ENCODE measurements at regions not wholly inside any gene's neighbourhood (a gene's known extent, or its start where the extent isn't known, plus 50 kb on each side); places are given as distances from the start of the nearest gene placed in this dataset.

DNA sequence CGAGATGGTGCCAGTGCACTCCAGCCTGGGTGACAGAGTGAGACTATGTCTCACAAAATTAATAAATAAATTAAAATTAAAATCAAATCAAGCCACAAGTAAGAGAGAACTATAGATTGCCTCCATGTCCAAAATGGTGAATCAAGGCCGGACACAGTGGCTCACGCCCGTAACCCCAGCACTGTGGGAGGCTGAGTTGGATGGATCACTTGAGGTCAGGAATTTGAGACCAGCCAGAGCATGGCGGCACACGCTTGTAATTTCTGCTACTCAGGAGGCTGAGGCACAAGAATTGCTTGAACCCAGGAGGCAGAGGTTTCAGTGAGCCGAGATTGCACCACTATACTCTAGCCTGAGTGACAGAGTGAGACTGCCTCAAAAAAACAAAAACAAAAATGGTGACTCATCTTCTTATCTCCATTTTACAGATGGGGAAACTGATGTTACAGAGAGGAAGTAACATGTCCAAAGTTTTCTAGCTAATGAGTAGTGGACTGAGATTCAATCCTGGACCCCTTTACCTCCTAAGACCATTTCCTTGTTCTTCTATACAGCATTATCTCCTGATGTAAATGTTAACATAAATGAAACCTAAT lies 99.0 kb upstream of the HNRNPU start:
- Histone ChIP-seq H3K9me3 (no peaks in the 10 kb centered on the region), H3K36me3 (no peaks in the 10 kb centered on the region), H3K27me3 (replicated peaks; ENCODE audit: insufficient read depth) (no peaks in the 10 kb centered on the region), H3K4me1 (ENCODE audit: control insufficient read depth in 1 of 2, low read depth in 2 of 2) (peaks cover 20 to 31% of the 10 kb centered on the region in 2 donors), H3K4me3 (peak overlapping the region; percentile 58), H3K27ac (peak overlapping the region; percentile 77 to 85)
- DNase-seq (ENCODE audit: low spot score) (no peak), ATAC-seq (ENCODE audit: insufficient number of reproducible peaks, low FRiP score, low read depth) (no peak)
- TF ChIP-seq, protein P1, sequence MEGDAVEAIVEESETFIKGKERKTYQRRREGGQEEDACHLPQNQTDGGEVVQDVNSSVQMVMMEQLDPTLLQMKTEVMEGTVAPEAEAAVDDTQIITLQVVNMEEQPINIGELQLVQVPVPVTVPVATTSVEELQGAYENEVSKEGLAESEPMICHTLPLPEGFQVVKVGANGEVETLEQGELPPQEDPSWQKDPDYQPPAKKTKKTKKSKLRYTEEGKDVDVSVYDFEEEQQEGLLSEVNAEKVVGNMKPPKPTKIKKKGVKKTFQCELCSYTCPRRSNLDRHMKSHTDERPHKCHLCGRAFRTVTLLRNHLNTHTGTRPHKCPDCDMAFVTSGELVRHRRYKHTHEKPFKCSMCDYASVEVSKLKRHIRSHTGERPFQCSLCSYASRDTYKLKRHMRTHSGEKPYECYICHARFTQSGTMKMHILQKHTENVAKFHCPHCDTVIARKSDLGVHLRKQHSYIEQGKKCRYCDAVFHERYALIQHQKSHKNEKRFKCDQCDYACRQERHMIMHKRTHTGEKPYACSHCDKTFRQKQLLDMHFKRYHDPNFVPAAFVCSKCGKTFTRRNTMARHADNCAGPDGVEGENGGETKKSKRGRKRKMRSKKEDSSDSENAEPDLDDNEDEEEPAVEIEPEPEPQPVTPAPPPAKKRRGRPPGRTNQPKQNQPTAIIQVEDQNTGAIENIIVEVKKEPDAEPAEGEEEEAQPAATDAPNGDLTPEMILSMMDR (IDR thresholded peaks at IDR 0.05) = no peak

DNA sequence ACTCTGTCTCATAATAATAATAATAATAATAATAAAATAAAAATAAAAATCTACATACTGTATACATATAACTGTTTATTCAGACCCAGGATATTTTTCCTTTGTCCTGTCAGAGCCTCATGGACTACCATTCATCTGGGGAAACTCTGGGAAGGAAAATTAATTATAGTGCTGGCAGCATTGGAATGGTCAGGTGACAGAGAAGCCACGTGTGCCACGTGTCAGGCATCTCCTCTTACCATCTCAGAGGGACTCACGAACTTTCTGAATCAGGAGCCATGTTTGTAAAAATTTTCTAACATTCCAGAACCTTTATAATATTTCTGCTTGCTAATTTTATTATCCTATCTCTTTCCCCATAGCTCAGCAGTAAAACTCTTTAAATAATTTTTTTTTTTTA lies 97.8 kb upstream of the HNRNPU start:
- Histone ChIP-seq H3K27ac (peak overlapping the region in 1 of 2 donors; percentile 77), H3K4me1 (ENCODE audit: control insufficient read depth in 1 of 2, low read depth in 2 of 2) (peaks cover 20 to 28% of the 10 kb centered on the region in 2 donors), H3K27me3 (replicated peaks; ENCODE audit: insufficient read depth) (no peaks in the 10 kb centered on the region), H3K9me3 (no peaks in the 10 kb centered on the region), H3K4me3 (no peak overlapping the region), H3K36me3 (no peaks in the 10 kb centered on the region)
- no peak for ATAC-seq (ENCODE audit: insufficient number of reproducible peaks, low FRiP score, low read depth)
- TF ChIP-seq, protein P1 (IDR thresholded peaks at IDR 0.05) = no peak
- no peak for DNase-seq (ENCODE audit: low spot score)

DNA sequence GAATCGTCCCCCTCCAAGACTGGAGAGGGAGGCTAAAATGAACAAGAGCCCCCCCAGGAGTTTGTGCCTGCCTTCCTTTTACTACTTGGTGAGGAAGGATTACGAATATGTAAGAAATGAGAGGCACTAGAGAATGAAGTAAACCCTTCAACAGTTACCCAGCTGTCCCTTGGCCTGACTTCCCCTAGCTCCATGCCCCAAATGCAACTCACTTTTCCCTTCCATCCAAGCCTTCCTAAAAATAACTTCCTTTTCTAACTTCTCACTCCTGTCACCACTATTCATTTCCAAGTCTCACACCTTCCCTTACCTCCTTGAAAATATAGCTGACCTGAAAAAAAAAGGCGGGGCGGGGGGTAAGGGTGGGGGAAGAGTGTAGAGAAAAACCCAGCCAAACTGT lies 96.6 kb upstream of the HNRNPU start:
- Histone ChIP-seq H3K4me3 (no peak overlapping the region), H3K9me3 (no peaks in the 10 kb centered on the region), H3K4me1 (ENCODE audit: control insufficient read depth in 1 of 2, low read depth in 2 of 2) (peaks cover 20 to 28% of the 10 kb centered on the region in 2 donors), H3K27ac (no peak overlapping the region), H3K27me3 (replicated peaks; ENCODE audit: insufficient read depth) (no peaks in the 10 kb centered on the region), H3K36me3 (no peaks in the 10 kb centered on the region)
- DNase-seq (ENCODE audit: low spot score) (no peak), ATAC-seq (ENCODE audit: insufficient number of reproducible peaks, low FRiP score, low read depth) (no peak)
- TF ChIP-seq, protein P1 (IDR thresholded peaks at IDR 0.05) = no peak

DNA sequence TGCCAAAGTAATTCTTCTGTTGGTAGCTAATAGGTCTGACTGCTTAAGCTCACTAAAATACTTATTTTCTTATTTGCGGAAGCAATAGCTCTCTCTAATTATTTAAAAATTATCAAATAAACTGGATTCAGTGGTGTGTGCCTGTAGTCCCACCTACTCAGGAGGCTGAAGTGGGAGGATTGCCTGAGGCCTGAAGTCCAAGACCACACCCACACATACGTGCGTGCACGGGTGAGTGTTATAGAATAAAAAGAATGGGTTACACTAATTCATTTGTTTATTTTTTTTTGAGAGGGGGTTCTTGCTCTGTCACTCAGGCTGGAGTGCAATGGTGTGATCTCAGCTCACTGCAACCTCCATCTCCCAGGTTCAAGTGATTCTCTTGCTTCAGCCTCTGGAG lies 94.2 kb upstream of the HNRNPU start:
- no peak overlapping the region for H3K27ac ChIP-seq
- no peak for DNase-seq (ENCODE audit: low spot score)
- H3K36me3 ChIP-seq = no peaks in the 10 kb centered on the region
- TF ChIP-seq, protein P1 (IDR thresholded peaks at IDR 0.05) = no peak
- ATAC-seq (ENCODE audit: insufficient number of reproducible peaks, low FRiP score, low read depth) = no peak
- peaks cover 5 to 16% of the 10 kb centered on the region in 2 donors for H3K4me1 ChIP-seq (ENCODE audit: control insufficient read depth in 1 of 2, low read depth in 2 of 2)
- no peak overlapping the region for H3K4me3 ChIP-seq
- H3K27me3 ChIP-seq (replicated peaks; ENCODE audit: insufficient read depth) = no peaks in the 10 kb centered on the region
- no peaks in the 10 kb centered on the region for H3K9me3 ChIP-seq

DNA sequence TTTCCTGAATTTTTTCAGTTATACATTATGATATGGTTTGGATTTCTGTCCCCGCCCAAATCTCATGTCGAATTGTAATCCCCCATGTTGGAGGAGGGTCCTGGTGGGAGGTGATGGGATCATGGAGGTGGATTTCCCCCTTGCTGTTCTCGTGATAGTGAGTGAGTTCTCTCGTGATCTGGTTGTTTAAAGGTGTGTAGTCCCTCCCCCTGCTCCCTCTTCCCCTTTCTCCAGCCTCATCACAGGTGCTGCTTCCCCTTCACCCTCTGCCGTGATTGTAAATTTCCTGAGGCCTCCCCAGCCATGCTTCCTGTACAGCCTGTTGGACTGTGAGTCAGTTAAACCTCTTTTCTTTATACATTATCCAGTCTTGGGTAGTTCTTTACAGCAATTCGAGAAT lies 93.2 kb upstream of the HNRNPU start:
- Histone ChIP-seq H3K27ac (no peak overlapping the region), H3K9me3 (no peaks in the 10 kb centered on the region), H3K4me1 (ENCODE audit: control insufficient read depth in 1 of 2, low read depth in 2 of 2) (peaks cover 0 to 11% of the 10 kb centered on the region in 2 donors), H3K4me3 (no peak overlapping the region), H3K36me3 (no peaks in the 10 kb centered on the region), H3K27me3 (replicated peaks; ENCODE audit: insufficient read depth) (no peaks in the 10 kb centered on the region)
- DNase-seq (ENCODE audit: low spot score) (no peak), ATAC-seq (ENCODE audit: insufficient number of reproducible peaks, low FRiP score, low read depth) (no peak)
- TF ChIP-seq, protein P1 (IDR thresholded peaks at IDR 0.05) = no peak

All from thoracic aorta (tissue), 2 donors.